Nephron (organoid): ENCODE measurements at regions not wholly inside any gene's neighbourhood (a gene's known extent, or its start where the extent isn't known, plus 50 kb on each side); places are given as distances from the start of the nearest gene placed in this dataset.
"Not testable (repeated sequence)": the region's sequence is repeated elsewhere in the genome, so short reads cannot be mapped to it uniquely, and the experiment has no call there.

Experiments
- H3K27ac Mint-ChIP-seq, 3 experiments: 2 replicates each; pipeline ENCODE4 v1.8.0; 2020; ENCODE audit warnings: mixed read lengths in 3 of 3, mild to moderate bottlenecking in 2 of 3, moderate library complexity in 1 of 3
- H3K27me3 Mint-ChIP-seq: 2 replicates; pipeline ENCODE4 v1.8.0; 2021; ENCODE audit warnings: low read depth, mild to moderate bottlenecking, moderate library complexity, mixed read lengths
- H3K36me3 Mint-ChIP-seq: 2 replicates; pipeline ENCODE4 v1.8.0; 2020; ENCODE audit warnings: low read depth, mixed read lengths
- H3K4me1 Mint-ChIP-seq: 2 replicates; pipeline ENCODE4 v1.8.0; 2020; ENCODE audit warnings: mixed read lengths
- H3K4me3 Mint-ChIP-seq, 3 experiments: 2 replicates each; pipeline ENCODE4 v1.8.0; 2020; ENCODE audit warnings: mild to moderate bottlenecking in 3 of 3, mixed read lengths in 3 of 3, moderate library complexity in 2 of 3
- H3K9me3 Mint-ChIP-seq: 2 replicates; pipeline ENCODE4 v1.8.0; 2020; ENCODE audit warnings: mixed read lengths
- CTCF ChIP-seq, 3 experiments: fragments of 200-600 bp; sonication (generic); IDR thresholded peaks; one replicate each; pipeline ENCODE4 v1.5.0; 2021; ENCODE audit warnings: antibody characterized with exemption in 3 of 3; ENCODE audit not compliant: unreplicated experiment in 3 of 3

- Mint-ChIP-seq H3K27me3 (no peaks in the 10 kb centered on the region), H3K4me3 (no peak overlapping the region), H3K4me1 (peaks cover 3% of the 10 kb centered on the region), H3K36me3 (no peaks in the 10 kb centered on the region), H3K27ac (no peak overlapping the region), H3K9me3 (no peaks in the 10 kb centered on the region)
- no peak for TF ChIP-seq CTCF (IDR thresholded peaks at IDR 0.05; ENCODE audit: unreplicated experiment in 3 of 3)
These were observed 172.6 kb upstream of the LAMA2 start for GRCh38 chr6:128710315-128710714.

- Mint-ChIP-seq H3K9me3 (no peaks in the 10 kb centered on the region), H3K4me1 (no peaks in the 10 kb centered on the region), H3K36me3 (no peaks in the 10 kb centered on the region), H3K27me3 (no peaks in the 10 kb centered on the region), H3K4me3 (no peak overlapping the region), H3K27ac (no peak overlapping the region)
- no peak for TF ChIP-seq CTCF (IDR thresholded peaks at IDR 0.05; ENCODE audit: unreplicated experiment in 3 of 3)
These were observed 178.3 kb upstream of the LAMA2 start for GRCh38 chr6:128704601-128705000.

- not testable (repeated sequence) for H3K4me3 Mint-ChIP-seq, H3K27ac Mint-ChIP-seq, H3K4me1 Mint-ChIP-seq, H3K36me3 Mint-ChIP-seq, H3K27me3 Mint-ChIP-seq, H3K9me3 Mint-ChIP-seq
These were observed 179.1 kb upstream of the LAMA2 start for GRCh38 chr6:128703794-128704193.

- Mint-ChIP-seq H3K9me3 (no peaks in the 10 kb centered on the region), H3K36me3 (no peaks in the 10 kb centered on the region), H3K27me3 (no peaks in the 10 kb centered on the region), H3K4me1 (no peaks in the 10 kb centered on the region), H3K27ac (no peak overlapping the region), H3K4me3 (no peak overlapping the region)
- TF ChIP-seq CTCF (IDR thresholded peaks at IDR 0.05; ENCODE audit: unreplicated experiment in 3 of 3) = no peak
These were observed 176.6 kb upstream of the PTPRK start for GRCh38 chr6:128696691-128697689.

GRCh38 chr6:128694303-128695009, 174.1 kb upstream of the PTPRK start:
- no peaks in the 10 kb centered on the region for H3K36me3 Mint-ChIP-seq
- no peaks in the 10 kb centered on the region for H3K4me1 Mint-ChIP-seq
- H3K9me3 Mint-ChIP-seq = no peaks in the 10 kb centered on the region
- no peaks in the 10 kb centered on the region for H3K27me3 Mint-ChIP-seq
- no peak overlapping the region for H3K27ac Mint-ChIP-seq
- TF ChIP-seq CTCF (IDR thresholded peaks at IDR 0.05; ENCODE audit: unreplicated experiment in 3 of 3) = no peak
- H3K4me3 Mint-ChIP-seq = no peak overlapping the region

GRCh38 chr6:128690063-128690462, 169.7 kb upstream of the PTPRK start:
- Mint-ChIP-seq H3K27me3 (no peaks in the 10 kb centered on the region), H3K9me3 (no peaks in the 10 kb centered on the region), H3K27ac (no peak overlapping the region), H3K36me3 (no peaks in the 10 kb centered on the region), H3K4me3 (no peak overlapping the region), H3K4me1 (no peaks in the 10 kb centered on the region)
- no peak for TF ChIP-seq CTCF (IDR thresholded peaks at IDR 0.05; ENCODE audit: unreplicated experiment in 3 of 3)
